ENCODE measurements at regions not wholly inside any gene's neighbourhood (a gene's known extent, or its start where the extent isn't known, plus 50 kb on each side); places are given as distances from the start of the nearest gene placed in this dataset.

GRCh38 chr13:26878438-26878837 lies 117.9 kb upstream of the GPR12 start:
- Mint-ChIP-seq H3K4me3 (no peak overlapping the region), H3K27me3 (ENCODE audit: low read depth) (peaks cover 6% of the 10 kb centered on the region; the same call in 1 of the 2 replicates), H3K27ac (no peak overlapping the region), H3K4me1 (peaks cover 29 to 34% of the 10 kb centered on the region in 2 experiments), H3K9me3 (peaks cover 26 to 30% of the 10 kb centered on the region in 2 experiments), H3K36me3 (ENCODE audit: insufficient read depth in 1 of 3, low read depth in 3 of 3) (peaks cover 8 to 34% (median 20%) of the 10 kb centered on the region in 3 experiments)
- Histone ChIP-seq H3K79me2 (ENCODE audit: insufficient read depth, low read length) (no peaks in the 10 kb centered on the region), H3K9me3 (ENCODE audit: control insufficient read depth, low read depth, low read length) (peaks cover 5% of the 10 kb centered on the region), H3K4me2 (ENCODE audit: insufficient read depth, insufficient read length, low read length) (no peak overlapping the region), H3K79me1 (ENCODE audit: insufficient read depth, low read depth, low read length, poor library complexity, severe bottlenecking) (no peaks in the 10 kb centered on the region), H2BK12ac (ENCODE audit: insufficient read length, low read depth, low read length) (no peak overlapping the region), H3K9ac (ENCODE audit: extremely low read depth, insufficient read length, low read length) (no peak overlapping the region), H3T11ph (ENCODE audit: low read length) (no peak overlapping the region), H4K5ac (ENCODE audit: insufficient read length, low read depth, low read length) (no peak overlapping the region), H3K4ac (ENCODE audit: low read depth, low read length) (no peak overlapping the region), H3K27ac (ENCODE audit: insufficient read length, low read depth, low read length) (no peak overlapping the region), H2BK15ac (ENCODE audit: low read depth, low read length) (no peak overlapping the region), H3K18ac (ENCODE audit: insufficient read length, low read depth, low read length) (no peak overlapping the region), H3K4me1 (ENCODE audit: insufficient read depth, low read length) (peaks cover 2% of the 10 kb centered on the region; the same call in 1 of the 2 replicates), H4K20me1 (ENCODE audit: control insufficient read depth, insufficient read depth, insufficient read length) (no peaks in the 10 kb centered on the region), H2BK5ac (ENCODE audit: insufficient read length, low read length) (no peak overlapping the region), H3K56ac (ENCODE audit: insufficient read length, low read depth, low read length) (no peak overlapping the region), H2AK5ac (ENCODE audit: insufficient read length, low read length) (no peak overlapping the region), H3K14ac (ENCODE audit: insufficient read depth, low read length) (no peak overlapping the region), H3K27me3 (ENCODE audit: insufficient read depth, low read length) (no peaks in the 10 kb centered on the region), H2AFZ (ENCODE audit: low read length) (no peak overlapping the region), H3K23ac (ENCODE audit: insufficient read length, low read depth, low read length) (no peak overlapping the region), H4K91ac (ENCODE audit: insufficient read length, low read depth, low read length) (no peak overlapping the region), H3K23me2 (ENCODE audit: insufficient read length, low read depth, low read length, poor library complexity, severe bottlenecking) (no peaks in the 10 kb centered on the region), H4K8ac (replicated peaks; ENCODE audit: insufficient read length, low read depth, low read length) (no peak overlapping the region), H2BK120ac (ENCODE audit: low read depth, low read length, poor library complexity, severe bottlenecking) (no peak overlapping the region), H2BK20ac (ENCODE audit: low read depth, low read length, poor library complexity, severe bottlenecking) (no peak overlapping the region)
- no peak for DNase-seq
- WGBS (ENCODE audit: extremely low coverage, insufficient read length, low lambda C conversion rate), result no CpG with 5 or more reads among the region's 1 CpG
- TF ChIP-seq CTCF (conservative IDR thresholded peaks at IDR 0.05), result no peak
